Panc1 (cell line): ENCODE measurements at regions not wholly inside any gene's neighbourhood (a gene's known extent, or its start where the extent isn't known, plus 50 kb on each side); places are given as distances from the start of the nearest gene placed in this dataset.

Experiments used
- ATAC-seq: fragments of 200-7000 bp; cut with Tn5 transposase; 2 replicates; pipeline ENCODE4 v1.9.1; 2020; ENCODE audit warnings: mild to moderate bottlenecking, moderate library complexity
- BruUV-seq: library from RNA; stranded (reverse); fragments of 400-500 nt; replicated peaks from 2 replicates; lab custom pipeline; 2021; lab: Mats Ljungman, UMichigan
- CTCF ChIA-PET: fragments of 300-600 bp; sonication (Branson Sonifier 250); formaldehyde crosslinking; loops from one replicate; lab custom pipeline; 2022; ENCODE audit warnings: antibody characterized with exemption; lab: Charles Lee
- POLR2A ChIA-PET: fragments of 300-600 bp; sonication (Branson Sonifier 250); formaldehyde crosslinking; loops from one replicate; lab custom pipeline; 2022; ENCODE audit warnings: antibody characterized with exemption; lab: Charles Lee
- DNase-seq: peaks from one replicate; pipeline ENCODE4 v3.0.0-alpha.2; 2010; ENCODE audit warnings: low read depth, low spot score
- H3K27ac ChIP-seq: 2 replicates; pipeline ENCODE4 v1.5.1; 2011; ENCODE audit warnings: mild to moderate bottlenecking, low read length, inconsistent platforms
- H3K27me3 ChIP-seq: fragments of 200-500 bp; sonication (Bioruptor generic); 2 replicates; pipeline ENCODE4 v1.6.0; 2014; ENCODE audit warnings: low read length, inconsistent platforms; ENCODE audit not compliant: control insufficient read depth, insufficient read depth
- H3K36me3 ChIP-seq: fragments of 200-500 bp; sonication (Bioruptor generic); 2 replicates; pipeline ENCODE4 v1.5.1; 2014; ENCODE audit warnings: inconsistent platforms, mild to moderate bottlenecking, low read length, moderate library complexity; ENCODE audit not compliant: control insufficient read depth, insufficient read depth
- H3K4me1 ChIP-seq: 2 replicates; pipeline ENCODE4 v1.5.1; 2011; ENCODE audit warnings: inconsistent platforms, mild to moderate bottlenecking, low read length, moderate library complexity; ENCODE audit not compliant: control insufficient read depth, insufficient read depth
- H3K4me3 ChIP-seq, 2 experiments: 2 replicates each; pipeline ENCODE4 v1.5.1; 2011 to 2012; ENCODE audit warnings: low read depth in 2 of 2, low read length in 2 of 2, mild to moderate bottlenecking in 2 of 2, inconsistent platforms in 1 of 2, moderate library complexity in 1 of 2
- H3K9me3 ChIP-seq: fragments of 200-500 bp; sonication (Bioruptor generic); 2 replicates; pipeline ENCODE4 v1.5.1; 2014; ENCODE audit warnings: low read depth, mild to moderate bottlenecking, inconsistent platforms, low read length, moderate library complexity; ENCODE audit not compliant: control insufficient read depth, insufficient read depth
- POLR2AphosphoS5 ChIP-seq: IDR thresholded peaks from 2 replicates; pipeline ENCODE4 v1.6.1; 2012; ENCODE audit warnings: mild to moderate bottlenecking, low read depth, low read length, moderate library complexity
- SIN3A ChIP-seq: IDR thresholded peaks from 2 replicates; pipeline ENCODE4 v1.6.1; 2012; ENCODE audit warnings: low read depth, mild to moderate bottlenecking, low read length, moderate library complexity, borderline replicate concordance; ENCODE audit not compliant: insufficient read depth
- TCF7L2 ChIP-seq: IDR thresholded peaks from 2 replicates; pipeline ENCODE4 v1.6.1; 2011; ENCODE audit warnings: mild to moderate bottlenecking, low read depth, low read length, inconsistent platforms
- in situ Hi-C: cut with HindIII; loops from 2 replicates; pipeline ENCODE4 v1.10.0; 2016; ENCODE audit warnings: low sequenced_read_pairs, low pct_unique_long_range_greater_than_20kb
- intact Hi-C: fragments of 100-400 bp; cut with micrococcal nuclease; formaldehyde crosslinking; loops from one replicate; pipeline ENCODE4 v1.10.0; 2022; ENCODE audit not compliant: unreplicated experiment
- TF ChIP-seq, protein P1 (sequence below), 2 experiments: IDR thresholded peaks; 2 replicates each; pipeline ENCODE4 v1.6.1; 2011 to 2012; ENCODE audit warnings: low read depth in 2 of 2, control low read depth in 1 of 2, low read length in 1 of 2, mild to moderate bottlenecking in 1 of 2, moderate library complexity in 1 of 2; ENCODE audit not compliant: insufficient read depth in 1 of 2
- TF ChIP-seq, protein P2 (sequence below): fragments of 450-650 bp; IDR thresholded peaks from 2 replicates; pipeline ENCODE4 v1.5.1; 2017; ENCODE audit warnings: mild to moderate bottlenecking

DNA sequence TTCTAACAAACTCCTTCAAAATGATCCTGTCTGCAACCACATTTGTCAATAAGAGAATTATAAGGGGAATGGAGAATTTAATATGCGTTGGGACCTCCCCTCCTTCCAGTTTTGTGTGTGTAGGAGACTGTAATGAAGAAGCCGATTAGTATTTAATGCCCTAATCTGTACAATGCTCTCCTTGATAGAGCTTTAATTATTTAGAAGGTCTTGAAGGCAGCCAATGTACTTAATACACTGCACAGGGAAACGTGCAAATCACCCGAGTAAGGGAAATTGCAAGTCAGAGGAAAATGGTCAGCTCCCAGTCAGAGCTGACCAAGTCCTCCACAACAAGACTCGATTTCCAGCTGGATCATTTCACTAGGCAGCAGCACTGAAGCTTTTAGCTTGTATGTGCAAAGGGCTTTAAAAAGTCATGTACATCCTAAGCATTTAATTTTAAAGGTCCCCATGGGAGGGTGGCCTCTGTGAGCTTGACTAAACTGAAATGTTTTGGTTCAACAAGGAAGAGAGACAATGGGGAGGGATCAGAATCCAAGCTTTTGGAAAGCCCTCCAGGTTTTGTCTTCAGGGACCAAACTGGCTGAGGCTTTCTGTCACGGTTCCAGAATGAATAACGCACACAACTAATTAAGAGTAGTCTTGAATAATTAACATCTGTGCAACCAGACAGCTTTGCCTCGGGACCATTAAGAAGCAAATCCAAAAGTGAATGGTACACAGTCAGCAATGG, 159.8 kb upstream of the MITF start:
- Histone ChIP-seq H3K27ac (no peak overlapping the region), H3K27me3 (no peaks in the 10 kb centered on the region), H3K36me3 (no peaks in the 10 kb centered on the region), H3K4me3 (no peak overlapping the region), H3K9me3 (no peaks in the 10 kb centered on the region), H3K4me1 (no peaks in the 10 kb centered on the region)
- in situ Hi-C loops (no loop called here), intact Hi-C loops (no loop called here)
- CTCF ChIA-PET: no interaction called here
- DNase-seq (no peak), ATAC-seq (no peak)
- TF ChIP-seq, protein P1, sequence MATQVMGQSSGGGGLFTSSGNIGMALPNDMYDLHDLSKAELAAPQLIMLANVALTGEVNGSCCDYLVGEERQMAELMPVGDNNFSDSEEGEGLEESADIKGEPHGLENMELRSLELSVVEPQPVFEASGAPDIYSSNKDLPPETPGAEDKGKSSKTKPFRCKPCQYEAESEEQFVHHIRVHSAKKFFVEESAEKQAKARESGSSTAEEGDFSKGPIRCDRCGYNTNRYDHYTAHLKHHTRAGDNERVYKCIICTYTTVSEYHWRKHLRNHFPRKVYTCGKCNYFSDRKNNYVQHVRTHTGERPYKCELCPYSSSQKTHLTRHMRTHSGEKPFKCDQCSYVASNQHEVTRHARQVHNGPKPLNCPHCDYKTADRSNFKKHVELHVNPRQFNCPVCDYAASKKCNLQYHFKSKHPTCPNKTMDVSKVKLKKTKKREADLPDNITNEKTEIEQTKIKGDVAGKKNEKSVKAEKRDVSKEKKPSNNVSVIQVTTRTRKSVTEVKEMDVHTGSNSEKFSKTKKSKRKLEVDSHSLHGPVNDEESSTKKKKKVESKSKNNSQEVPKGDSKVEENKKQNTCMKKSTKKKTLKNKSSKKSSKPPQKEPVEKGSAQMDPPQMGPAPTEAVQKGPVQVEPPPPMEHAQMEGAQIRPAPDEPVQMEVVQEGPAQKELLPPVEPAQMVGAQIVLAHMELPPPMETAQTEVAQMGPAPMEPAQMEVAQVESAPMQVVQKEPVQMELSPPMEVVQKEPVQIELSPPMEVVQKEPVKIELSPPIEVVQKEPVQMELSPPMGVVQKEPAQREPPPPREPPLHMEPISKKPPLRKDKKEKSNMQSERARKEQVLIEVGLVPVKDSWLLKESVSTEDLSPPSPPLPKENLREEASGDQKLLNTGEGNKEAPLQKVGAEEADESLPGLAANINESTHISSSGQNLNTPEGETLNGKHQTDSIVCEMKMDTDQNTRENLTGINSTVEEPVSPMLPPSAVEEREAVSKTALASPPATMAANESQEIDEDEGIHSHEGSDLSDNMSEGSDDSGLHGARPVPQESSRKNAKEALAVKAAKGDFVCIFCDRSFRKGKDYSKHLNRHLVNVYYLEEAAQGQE (IDR thresholded peaks at IDR 0.05; ENCODE audit: insufficient read depth in 1 of 2, low read depth in 2 of 2, low read length in 1 of 2): no peak
- no peak for TF ChIP-seq SIN3A
- no peak for TF ChIP-seq TCF7L2
- TF ChIP-seq, protein P2, sequence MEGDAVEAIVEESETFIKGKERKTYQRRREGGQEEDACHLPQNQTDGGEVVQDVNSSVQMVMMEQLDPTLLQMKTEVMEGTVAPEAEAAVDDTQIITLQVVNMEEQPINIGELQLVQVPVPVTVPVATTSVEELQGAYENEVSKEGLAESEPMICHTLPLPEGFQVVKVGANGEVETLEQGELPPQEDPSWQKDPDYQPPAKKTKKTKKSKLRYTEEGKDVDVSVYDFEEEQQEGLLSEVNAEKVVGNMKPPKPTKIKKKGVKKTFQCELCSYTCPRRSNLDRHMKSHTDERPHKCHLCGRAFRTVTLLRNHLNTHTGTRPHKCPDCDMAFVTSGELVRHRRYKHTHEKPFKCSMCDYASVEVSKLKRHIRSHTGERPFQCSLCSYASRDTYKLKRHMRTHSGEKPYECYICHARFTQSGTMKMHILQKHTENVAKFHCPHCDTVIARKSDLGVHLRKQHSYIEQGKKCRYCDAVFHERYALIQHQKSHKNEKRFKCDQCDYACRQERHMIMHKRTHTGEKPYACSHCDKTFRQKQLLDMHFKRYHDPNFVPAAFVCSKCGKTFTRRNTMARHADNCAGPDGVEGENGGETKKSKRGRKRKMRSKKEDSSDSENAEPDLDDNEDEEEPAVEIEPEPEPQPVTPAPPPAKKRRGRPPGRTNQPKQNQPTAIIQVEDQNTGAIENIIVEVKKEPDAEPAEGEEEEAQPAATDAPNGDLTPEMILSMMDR: no peak
- no peak for TF ChIP-seq POLR2AphosphoS5
- no TSS peak for BruUV-seq
- POLR2A ChIA-PET: no interaction called here

DNA sequence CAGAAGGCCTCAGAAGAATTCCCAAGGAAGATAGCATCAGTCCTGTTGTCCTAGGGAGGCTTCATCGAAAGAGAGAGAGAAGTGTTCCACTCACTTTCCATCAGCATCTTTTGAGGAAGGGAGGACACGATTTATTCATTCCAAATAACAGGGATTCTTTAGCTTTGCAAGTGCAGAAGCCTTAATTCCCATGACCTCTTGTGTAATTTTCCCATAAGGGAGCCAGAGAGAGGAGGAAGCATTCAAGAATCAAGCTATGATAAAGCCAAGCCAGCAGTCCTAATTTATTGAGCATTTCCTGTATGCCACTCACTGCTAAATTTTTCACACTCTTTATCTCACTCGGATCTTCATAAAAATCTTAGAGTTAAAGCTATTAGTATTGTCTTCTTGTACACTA, 169.7 kb upstream of the MITF start:
- no peak for ATAC-seq
- H3K4me1 ChIP-seq: no peaks in the 10 kb centered on the region

More for the DNA sequence above, 169.7 kb upstream of the MITF start:
- Histone ChIP-seq H3K27me3 (no peaks in the 10 kb centered on the region), H3K9me3 (no peaks in the 10 kb centered on the region), H3K4me3 (no peak overlapping the region), H3K36me3 (no peaks in the 10 kb centered on the region), H3K27ac (no peak overlapping the region)
- POLR2A ChIA-PET: no interaction called here
- CTCF ChIA-PET: no interaction called here
- intact Hi-C loops (no loop called here), in situ Hi-C loops (no loop called here)
- DNase-seq: no peak
- TF ChIP-seq SIN3A (no peak), TCF7L2 (no peak), POLR2AphosphoS5 (no peak)
- TF ChIP-seq, protein P1 (IDR thresholded peaks at IDR 0.05; ENCODE audit: insufficient read depth in 1 of 2, low read depth in 2 of 2, low read length in 1 of 2): no peak
- TF ChIP-seq, protein P2: no peak
- no TSS peak for BruUV-seq
